DOHH2 (cell line): ENCODE measurements at regions not wholly inside any gene's neighbourhood (a gene's known extent, or its start where the extent isn't known, plus 50 kb on each side); places are given as distances from the start of the nearest gene placed in this dataset.

Source experiments
- EZH2phosphoT487 ChIP-seq: fragments of 200-600 bp; sonication (generic); IDR thresholded peaks from 2 replicates; pipeline ENCODE4 v1.6.1; 2017; ENCODE audit warnings: borderline replicate concordance, mild to moderate bottlenecking, antibody characterized with exemption, low read length, moderate library complexity, mixed read lengths
- TF ChIP-seq, protein P1 (sequence below): fragments of 200-600 bp; sonication (generic); IDR thresholded peaks from one replicate; pipeline ENCODE4 v1.5.1; 2014; ENCODE audit warnings: antibody characterized with exemption, mild to moderate bottlenecking, low read depth, low read length; ENCODE audit not compliant: poor library complexity, severe bottlenecking

GRCh38 chr10:35876248-35876647 is 234.2 kb upstream of the FZD8 start:
- TF ChIP-seq, protein P1, sequence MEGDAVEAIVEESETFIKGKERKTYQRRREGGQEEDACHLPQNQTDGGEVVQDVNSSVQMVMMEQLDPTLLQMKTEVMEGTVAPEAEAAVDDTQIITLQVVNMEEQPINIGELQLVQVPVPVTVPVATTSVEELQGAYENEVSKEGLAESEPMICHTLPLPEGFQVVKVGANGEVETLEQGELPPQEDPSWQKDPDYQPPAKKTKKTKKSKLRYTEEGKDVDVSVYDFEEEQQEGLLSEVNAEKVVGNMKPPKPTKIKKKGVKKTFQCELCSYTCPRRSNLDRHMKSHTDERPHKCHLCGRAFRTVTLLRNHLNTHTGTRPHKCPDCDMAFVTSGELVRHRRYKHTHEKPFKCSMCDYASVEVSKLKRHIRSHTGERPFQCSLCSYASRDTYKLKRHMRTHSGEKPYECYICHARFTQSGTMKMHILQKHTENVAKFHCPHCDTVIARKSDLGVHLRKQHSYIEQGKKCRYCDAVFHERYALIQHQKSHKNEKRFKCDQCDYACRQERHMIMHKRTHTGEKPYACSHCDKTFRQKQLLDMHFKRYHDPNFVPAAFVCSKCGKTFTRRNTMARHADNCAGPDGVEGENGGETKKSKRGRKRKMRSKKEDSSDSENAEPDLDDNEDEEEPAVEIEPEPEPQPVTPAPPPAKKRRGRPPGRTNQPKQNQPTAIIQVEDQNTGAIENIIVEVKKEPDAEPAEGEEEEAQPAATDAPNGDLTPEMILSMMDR, result no peak
- no peak for TF ChIP-seq EZH2phosphoT487
